Stimulated activated CD4-positive, alpha-beta T cell treated with anti-CD3 and anti-CD28 coated beads, Interleukin-4, amount 100 ng/mL, for 4 hours (primary cell): ENCODE measurements at regions not wholly inside any gene's neighbourhood (a gene's known extent, or its start where the extent isn't known, plus 50 kb on each side); places are given as distances from the start of the nearest gene placed in this dataset.
"Not testable (repeated sequence)": the region's sequence is repeated elsewhere in the genome, so short reads cannot be mapped to it uniquely, and the experiment has no call there.

Source experiments
- DNase-seq, 2 experiments: peaks; one replicate each; pipeline ENCODE4 v3.0.0-alpha.2; 2020

GRCh38 chr17:16888413-16889087, 83.4 kb downstream of the TNFRSF13B start:
- DNase-seq, result no peak

- DNase-seq, result no peak
Observed at GRCh38 chr17:16887523-16888095, 84.3 kb downstream of the TNFRSF13B start.

GRCh38 chr17:16886655-16887322, 85.1 kb downstream of the TNFRSF13B start:
- no peak for DNase-seq

- DNase-seq, result not testable (repeated sequence)
Observed at GRCh38 chr17:16885204-16885603, 86.7 kb downstream of the TNFRSF13B start.

GRCh38 chr17:16882926-16883265, 89.0 kb downstream of the TNFRSF13B start:
- DNase-seq, result not testable (repeated sequence)

- no peak for DNase-seq
Observed at GRCh38 chr17:16882243-16882925, 89.5 kb downstream of the TNFRSF13B start.

GRCh38 chr17:16881239-16881924, 90.5 kb downstream of the TNFRSF13B start:
- no peak for DNase-seq

GRCh38 chr17:16880843-16881230, 91.1 kb downstream of the TNFRSF13B start:
- no peak for DNase-seq

GRCh38 chr17:16880121-16880842, 91.6 kb downstream of the TNFRSF13B start:
- no peak for DNase-seq

- no peak for DNase-seq
Observed at GRCh38 chr17:16879686-16880085, 92.2 kb downstream of the TNFRSF13B start.

- DNase-seq, result no peak
Observed at GRCh38 chr17:16878606-16879005, 93.3 kb downstream of the TNFRSF13B start.

- no peak for DNase-seq
Observed at GRCh38 chr17:16878084-16878483, 93.8 kb downstream of the TNFRSF13B start.

GRCh38 chr17:16877099-16877498, 94.8 kb downstream of the TNFRSF13B start:
- no peak for DNase-seq

GRCh38 chr17:16875662-16876061, 96.3 kb downstream of the TNFRSF13B start:
- no peak for DNase-seq

GRCh38 chr17:16874216-16874615, 97.7 kb downstream of the TNFRSF13B start:
- DNase-seq, result not testable (repeated sequence)

GRCh38 chr17:16873174-16874035, 98.5 kb downstream of the TNFRSF13B start:
- DNase-seq, result peak in 1 of 2 experiments; percentile 35

GRCh38 chr17:16872351-16873173, 99.4 kb downstream of the TNFRSF13B start:
- no peak for DNase-seq

- not testable (repeated sequence) for DNase-seq
Observed at GRCh38 chr17:16871446-16872190, 100.3 kb downstream of the TNFRSF13B start.
